ENCODE measurements at regions not wholly inside any gene's neighbourhood (a gene's known extent, or its start where the extent isn't known, plus 50 kb on each side); places are given as distances from the start of the nearest gene placed in this dataset.
"Not testable (repeated sequence)": the region's sequence is repeated elsewhere in the genome, so short reads cannot be mapped to it uniquely, and the experiment has no call there.

DNA sequence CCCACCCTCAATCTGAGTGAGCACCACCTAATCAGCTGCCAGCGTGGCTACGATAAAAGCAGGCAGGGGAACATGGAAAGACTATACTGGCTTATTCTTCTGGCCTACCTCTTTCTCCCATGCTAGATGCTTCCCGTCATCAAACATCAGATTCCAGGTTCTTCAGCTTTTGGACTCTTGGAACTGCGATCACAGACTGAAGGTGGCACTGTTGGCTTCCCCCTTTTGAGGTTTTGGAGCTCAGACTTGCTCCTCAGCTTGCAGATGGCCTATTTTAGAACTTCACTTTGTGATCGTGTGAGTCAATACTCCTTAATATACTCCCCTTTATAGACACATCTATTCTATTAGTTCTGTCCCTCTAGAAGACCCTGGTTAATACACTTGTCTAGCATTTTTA is 543.7 kb upstream of the RAG2 start:
- Histone ChIP-seq H3K4me1 (no peaks in the 10 kb centered on the region), H3K4me3 (no peak overlapping the region)
- intact Hi-C loops (cut with DNase I), result no loop called here

DNA sequence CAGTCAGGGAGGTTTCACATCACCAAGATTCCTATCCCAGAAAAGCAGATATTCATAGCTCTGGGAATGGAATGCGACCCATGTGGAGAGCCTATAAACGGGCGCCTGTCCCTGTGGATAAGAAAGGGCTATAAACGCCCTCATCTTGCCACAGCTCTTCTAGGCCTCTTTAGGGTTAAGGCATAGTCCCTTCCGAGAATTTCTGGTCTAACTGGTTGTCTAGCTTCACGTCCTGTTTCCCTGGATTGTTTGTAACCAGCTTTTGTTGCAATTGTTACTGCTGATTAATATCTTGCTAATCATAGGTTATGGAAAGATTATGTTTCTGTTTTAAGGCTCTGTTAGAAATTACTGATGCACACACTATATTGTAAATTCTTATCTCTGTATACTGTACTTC is 537.6 kb upstream of the RAG2 start:
- intact Hi-C loops (cut with DNase I); H3K27me3 ChIP-seq; DNase-seq; H3K36me3 ChIP-seq; H3K27ac ChIP-seq; H3K4me3 ChIP-seq; H3K4me1 ChIP-seq; ATAC-seq: not testable (repeated sequence)
- peaks cover 0 to 39% (median 3%) of the 10 kb centered on the region in 11 donors for H3K9me3 ChIP-seq
- 80 to 84% methylated on average over 6 of the region's 6 CpGs for WGBS, 2 donors

More for the DNA sequence above, 543.7 kb upstream of the RAG2 start:
- H3K9me3 ChIP-seq, result peaks cover 0 to 14% (median 0%) of the 10 kb centered on the region in 11 donors
- no peak for DNase-seq
- TF ChIP-seq CTCF (IDR thresholded peaks at IDR 0.05), result no peak
- no peak overlapping the region for H3K27ac ChIP-seq
- 79 to 85% methylated on average over 5 of the region's 5 CpGs for WGBS, 2 donors
- no peaks in the 10 kb centered on the region for H3K27me3 ChIP-seq
- no peak for ATAC-seq
- H3K36me3 ChIP-seq, result no peaks in the 10 kb centered on the region

DNA sequence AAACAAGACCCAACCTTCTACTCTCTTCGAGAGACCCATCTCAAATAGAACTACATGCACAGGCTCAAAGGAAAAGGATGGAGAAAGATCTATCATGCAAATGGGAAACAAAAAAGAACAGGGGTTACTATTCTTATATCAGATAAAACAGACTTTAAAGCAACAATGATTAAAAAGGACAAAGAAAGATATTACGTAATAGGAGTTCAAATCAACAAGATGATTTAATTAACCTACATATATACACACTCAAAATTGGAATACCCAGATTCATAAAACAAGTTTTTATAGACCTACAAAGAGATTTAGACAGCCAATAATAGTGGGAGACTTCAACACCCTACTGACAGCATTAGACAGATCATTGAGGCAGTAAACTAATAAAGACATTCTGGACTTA is 536.6 kb upstream of the RAG2 start:
- 61 to 73% methylated on average over 2 of the region's 2 CpGs for WGBS, 2 donors
- TF ChIP-seq CTCF (IDR thresholded peaks at IDR 0.05), result no peak

DNA sequence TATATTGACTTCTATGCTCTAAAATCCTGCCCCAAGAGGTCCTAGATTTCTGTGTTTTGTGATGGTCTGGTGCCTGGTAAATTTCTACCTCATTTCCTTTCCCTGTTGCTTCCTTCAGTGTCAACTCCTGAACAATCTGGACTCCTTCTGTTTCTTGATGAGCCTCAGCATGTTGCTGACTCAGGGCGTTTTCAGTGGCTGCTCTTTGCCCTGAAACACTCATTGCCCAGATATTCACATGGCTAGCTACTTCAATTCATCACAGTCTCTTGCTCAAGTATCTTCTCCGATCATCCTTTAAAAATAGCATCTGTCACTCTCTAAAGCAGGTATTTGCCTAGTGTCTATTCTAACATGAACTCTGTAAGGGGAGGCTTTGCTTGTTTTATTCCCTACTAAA is 526.3 kb upstream of the RAG2 start:
- Histone ChIP-seq H3K27me3 (no peaks in the 10 kb centered on the region), H3K9me3 (no peaks in the 10 kb centered on the region), H3K36me3 (no peaks in the 10 kb centered on the region), H3K27ac (no peak overlapping the region), H3K4me1 (no peaks in the 10 kb centered on the region), H3K4me3 (no peak overlapping the region)
- TF ChIP-seq CTCF (IDR thresholded peaks at IDR 0.05), result no peak
- WGBS, 2 donors, result 33 to 38% methylated on average over 2 of the region's 2 CpGs
- no peak for ATAC-seq
- intact Hi-C loops (cut with DNase I), result no loop called here
- no peak for DNase-seq

More for the DNA sequence above, 536.6 kb upstream of the RAG2 start:
- Histone ChIP-seq H3K27me3 (no peaks in the 10 kb centered on the region), H3K4me3 (no peak overlapping the region), H3K36me3 (no peaks in the 10 kb centered on the region), H3K9me3 (peaks cover 0 to 49% (median 3%) of the 10 kb centered on the region in 11 donors), H3K4me1 (no peaks in the 10 kb centered on the region), H3K27ac (no peak overlapping the region)
- ATAC-seq, result no peak
- DNase-seq, result no peak
- intact Hi-C loops (cut with DNase I), result no loop called here

DNA sequence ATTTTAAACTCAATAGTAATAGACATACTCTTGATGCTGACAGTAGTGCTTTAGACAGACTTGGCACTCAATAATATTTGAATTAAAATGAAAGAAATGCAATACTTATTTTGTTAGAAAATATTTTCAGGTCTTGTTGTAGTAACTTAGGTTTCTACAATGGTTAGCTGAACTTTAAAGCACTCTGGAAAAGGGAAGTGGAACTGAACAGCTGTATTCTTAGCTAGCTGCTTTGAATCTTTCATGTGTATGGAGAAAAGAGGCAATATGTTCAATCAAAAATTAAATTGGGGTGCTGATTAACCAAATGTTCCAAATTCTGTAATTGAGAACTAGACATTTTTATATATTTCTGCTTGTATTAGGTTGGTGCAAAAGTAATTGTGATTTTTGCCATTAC is 517.9 kb upstream of the RAG2 start:
- DNase-seq (no peak), ATAC-seq (no peak)
- no peak for TF ChIP-seq CTCF (IDR thresholded peaks at IDR 0.05)
- Histone ChIP-seq H3K27me3 (peaks cover 0 to 2% (median 0%) of the 10 kb centered on the region in 7 donors), H3K36me3 (no peaks in the 10 kb centered on the region), H3K4me3 (no peak overlapping the region), H3K27ac (no peak overlapping the region), H3K9me3 (no peaks in the 10 kb centered on the region), H3K4me1 (no peaks in the 10 kb centered on the region)
- intact Hi-C loops (cut with DNase I), result no loop called here

All from heart right ventricle (tissue), 16 donors.